T-cell (primary cell): ENCODE measurements at regions not wholly inside any gene's neighbourhood (a gene's known extent, or its start where the extent isn't known, plus 50 kb on each side); places are given as distances from the start of the nearest gene placed in this dataset.

ENCODE experiments used
- ATAC-seq, 4 experiments: fragments of 200-7000 bp in 3 of 4; fragments of 150-1000 bp in 1 of 4; cut with Tn5 transposase; replicated peaks in 1 of 4; 1 replicate in 3 of 4; 2 replicates in 1 of 4; pipeline ENCODE4 v1.10.0; 2021; ENCODE audit warnings: moderate library complexity in 3 of 4, mild to moderate bottlenecking in 2 of 4, moderate number of reproducible peaks in 1 of 4
- CTCF ChIA-PET, 2 donors: fragments of 300-600 bp; sonication (Branson Sonifier 250); formaldehyde crosslinking; loops; one replicate each; lab custom pipeline; 2022; ENCODE audit warnings: antibody characterized with exemption in 2 of 2; lab: Charles Lee
- POLR2A ChIA-PET, 2 donors: fragments of 300-600 bp; sonication (Branson Sonifier 250); formaldehyde crosslinking; loops; one replicate each; lab custom pipeline; 2022; ENCODE audit warnings: antibody characterized with exemption in 2 of 2; lab: Charles Lee
- DNase-seq, 35 experiments: peaks; one replicate each; pipeline versions ENCODE4 v3.0.0 to v3.0.0-alpha.2; 2013 to 2023
- H3K27ac ChIP-seq: one replicate; pipeline ENCODE4 v1.5.1; 2013; ENCODE audit warnings: low read length
- H3K27me3 ChIP-seq, 2 experiments: replicated peaks in 1 of 2; 1 replicate in 1 of 2; 2 replicates in 1 of 2; pipeline versions ENCODE4 v1.6.1 to v1.7.0; 2013; ENCODE audit warnings: low read length in 1 of 2, mixed read lengths in 1 of 2; ENCODE audit not compliant: control insufficient read depth in 2 of 2, insufficient read depth in 2 of 2; ENCODE audit errors: extremely low read depth in 1 of 2
- H3K36me3 ChIP-seq, 2 donors: 1 replicate in 1 of 2; 2 replicates in 1 of 2; pipeline versions ENCODE4 v1.6.1 to v1.7.0; 2013; ENCODE audit warnings: low read length in 1 of 2; ENCODE audit not compliant: control insufficient read depth in 2 of 2, insufficient read depth in 1 of 2; ENCODE audit errors: extremely low read depth in 1 of 2
- H3K4me1 ChIP-seq, 2 experiments: 1 replicate in 1 of 2; 2 replicates in 1 of 2; pipeline versions ENCODE4 v1.6.1 to v1.7.0; 2013; ENCODE audit warnings: low read length in 2 of 2, mixed read lengths in 1 of 2; ENCODE audit not compliant: insufficient read depth in 2 of 2, control insufficient read depth in 1 of 2; ENCODE audit errors: extremely low read depth in 1 of 2
- H3K4me3 ChIP-seq, 2 donors: 1 replicate in 1 of 2; 2 replicates in 1 of 2; pipeline versions ENCODE4 v1.5.1 to v1.7.0; 2013; ENCODE audit warnings: mild to moderate bottlenecking in 2 of 2, low read length in 1 of 2, moderate library complexity in 1 of 2; ENCODE audit not compliant: control insufficient read depth in 1 of 2; ENCODE audit errors: extremely low read depth in 1 of 2
- H3K9me3 ChIP-seq: 2 replicates; pipeline ENCODE4 v1.7.0; 2013
- H3K27ac Mint-ChIP-seq, 2 donors: one replicate each; pipeline ENCODE4 v1.8.0; 2020 to 2021; ENCODE audit warnings: mild to moderate bottlenecking in 2 of 2, mixed read lengths in 2 of 2
- H3K27me3 Mint-ChIP-seq, 2 donors: one replicate each; pipeline ENCODE4 v1.8.0; 2021 to 2022; ENCODE audit warnings: mixed read lengths in 2 of 2
- H3K36me3 Mint-ChIP-seq: one replicate; pipeline ENCODE4 v1.8.0; 2021; ENCODE audit warnings: mixed read lengths
- H3K4me1 Mint-ChIP-seq, 3 donors: one replicate each; pipeline ENCODE4 v1.8.0; 2020 to 2022; ENCODE audit warnings: mixed read lengths in 3 of 3, mild to moderate bottlenecking in 1 of 3
- H3K4me3 Mint-ChIP-seq, 3 donors: one replicate each; pipeline ENCODE4 v1.8.0; 2020 to 2022; ENCODE audit warnings: mild to moderate bottlenecking in 3 of 3, mixed read lengths in 3 of 3, moderate library complexity in 3 of 3
- H3K9me3 Mint-ChIP-seq, 3 donors: one replicate each; pipeline ENCODE4 v1.8.0; 2020 to 2022; ENCODE audit warnings: mixed read lengths in 3 of 3
- WGBS: methylation state at CpG from one replicate; pipeline ENCODE4 v1.1.5; 2013; ENCODE audit warnings: missing lambda C conversion rate; ENCODE audit not compliant: insufficient coverage; 5-methylcytosine and 5-hydroxymethylcytosine counted together

DNA sequence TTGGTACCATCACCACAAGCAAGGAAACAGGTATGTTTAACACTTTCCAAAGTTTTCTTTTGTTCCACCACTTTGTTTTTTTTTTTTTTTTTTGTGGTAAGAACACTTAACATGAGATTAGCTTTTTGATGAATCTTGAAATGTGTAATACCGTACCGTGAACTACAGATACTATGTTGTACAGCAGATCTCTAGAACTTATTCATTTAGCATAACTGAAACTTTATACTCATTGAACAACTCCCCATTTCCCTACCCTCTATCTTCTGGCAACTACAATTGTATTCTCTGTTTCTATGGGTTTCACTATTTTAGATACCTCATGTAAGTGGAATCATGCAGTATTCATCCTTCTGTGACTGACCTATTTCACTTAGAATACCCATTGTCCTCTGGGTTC lies 162.7 kb upstream of the ITGB1 start:
- Histone ChIP-seq H3K27me3 (no peaks in the 10 kb centered on the region), H3K9me3 (no peaks in the 10 kb centered on the region), H3K4me3 (no peak overlapping the region), H3K36me3 (no peaks in the 10 kb centered on the region), H3K4me1 (peaks cover 8 to 79% of the 10 kb centered on the region in 2 experiments), H3K27ac (peak overlapping the region; percentile 52)
- DNase-seq = no peak
- Mint-ChIP-seq H3K36me3 (no peaks in the 10 kb centered on the region), H3K4me1 (peaks cover 72 to 98% (median 91%) of the 10 kb centered on the region in 3 donors), H3K27me3 (no peaks in the 10 kb centered on the region), H3K27ac (peak overlapping the region; percentile 90 to 91), H3K9me3 (no peaks in the 10 kb centered on the region), H3K4me3 (no peak overlapping the region)
- CTCF ChIA-PET = interaction anchor here (0.6 to 1.3 kb wide), 5 partner anchors 13 to 154 kb away, joined by 3 to 5 read pairs (median 4); no protein-coding TSS in a partner anchor
- no CpG with 5 or more reads among the region's 2 CpGs for WGBS
- ATAC-seq = no peak
- POLR2A ChIA-PET = interaction anchor here (0.6 to 0.7 kb wide), 4 partner anchors 10 to 123 kb away, joined by 3 to 8 read pairs (median 3); no protein-coding TSS in a partner anchor

DNA sequence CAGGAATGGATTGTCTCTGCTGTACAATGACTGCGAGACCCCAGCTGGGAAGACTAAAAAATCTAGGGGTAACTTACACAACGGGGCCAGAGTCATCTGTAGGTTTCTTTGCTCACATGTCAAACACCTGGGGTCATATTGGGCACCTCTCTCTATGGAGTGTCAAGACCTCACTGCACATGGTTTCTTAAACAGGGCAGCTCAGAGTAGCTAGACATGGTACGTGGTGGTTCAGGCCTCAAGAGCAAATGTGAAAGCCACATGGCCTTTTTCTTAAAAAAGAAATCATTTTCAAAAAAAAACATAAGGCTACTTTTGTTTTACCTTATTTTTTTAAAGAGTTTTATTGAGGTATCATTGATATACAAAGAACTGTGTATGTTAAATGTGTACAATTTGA lies 162.2 kb upstream of the ITGB1 start:
- H3K27ac Mint-ChIP-seq = peak overlapping the region; percentile 90 to 91
- no peaks in the 10 kb centered on the region for H3K36me3 Mint-ChIP-seq
- ChIA-PET CTCF (interaction anchor here (0.5 to 1.3 kb wide), 5 partner anchors 13 to 788 kb away, joined by 3 to 5 read pairs (median 3); no protein-coding TSS in a partner anchor), POLR2A (interaction anchor here in 1 of 2 donors (0.6 to 1.1 kb wide), 2 partner anchors 12 to 54 kb away, joined by 6 to 7 read pairs; no protein-coding TSS in a partner anchor)
- peaks cover 68 to 98% (median 91%) of the 10 kb centered on the region in 3 donors for H3K4me1 Mint-ChIP-seq
- Histone ChIP-seq H3K4me1 (peaks cover 8 to 79% of the 10 kb centered on the region in 2 experiments), H3K9me3 (no peaks in the 10 kb centered on the region), H3K27ac (peak overlapping the region; percentile 52), H3K4me3 (no peak overlapping the region), H3K27me3 (no peaks in the 10 kb centered on the region), H3K36me3 (no peaks in the 10 kb centered on the region)
- DNase-seq (no peak), ATAC-seq (no peak)
- 100% methylated on average over 1 of the region's 3 CpGs for WGBS
- no peak overlapping the region for H3K4me3 Mint-ChIP-seq
- no peaks in the 10 kb centered on the region for H3K27me3 Mint-ChIP-seq
- no peaks in the 10 kb centered on the region for H3K9me3 Mint-ChIP-seq

DNA sequence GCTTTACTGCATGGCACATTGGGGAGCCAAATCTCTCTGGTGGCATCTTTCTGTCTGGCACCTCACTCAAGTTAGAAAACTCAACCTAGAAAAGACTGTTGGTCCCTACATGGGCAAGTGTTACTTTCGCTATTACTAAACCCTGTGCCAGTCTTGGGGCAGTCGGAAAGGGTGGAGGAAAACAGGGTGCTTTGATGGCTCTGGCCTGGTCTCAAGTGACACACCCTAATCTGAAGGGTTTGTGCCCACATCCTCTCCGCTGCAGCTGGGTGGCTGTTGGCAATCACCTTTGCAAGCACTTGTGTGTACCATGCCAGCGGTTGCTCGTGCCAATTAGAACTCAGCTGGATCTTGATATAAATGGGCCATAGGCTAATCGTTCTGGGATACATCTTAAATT lies 159.8 kb upstream of the ITGB1 start:
- Histone ChIP-seq H3K27me3 (no peaks in the 10 kb centered on the region), H3K4me1 (peaks cover 14 to 70% of the 10 kb centered on the region in 2 experiments), H3K9me3 (no peaks in the 10 kb centered on the region), H3K36me3 (no peaks in the 10 kb centered on the region), H3K27ac (peak overlapping the region; percentile 90), H3K4me3 (no peak overlapping the region)
- POLR2A ChIA-PET = interaction anchor here in 1 of 2 donors (0.7 kb wide), 1 partner anchor 21 kb away, joined by 4 read pairs; no protein-coding TSS in a partner anchor
- Mint-ChIP-seq H3K36me3 (no peaks in the 10 kb centered on the region), H3K27me3 (no peaks in the 10 kb centered on the region), H3K27ac (peak overlapping the region; percentile 93 to 100), H3K9me3 (no peaks in the 10 kb centered on the region), H3K4me1 (peaks cover 67 to 97% (median 91%) of the 10 kb centered on the region in 3 donors), H3K4me3 (peak overlapping the region; percentile 42 to 62 (median 55))
- WGBS = 38% methylated on average over 6 of the region's 6 CpGs
- peak; percentile 53 to 74 (median 68) for ATAC-seq
- DNase-seq = peak in 34 of 35 experiments; percentile 20 to 80 (median 50)
- CTCF ChIA-PET = no interaction called here

DNA sequence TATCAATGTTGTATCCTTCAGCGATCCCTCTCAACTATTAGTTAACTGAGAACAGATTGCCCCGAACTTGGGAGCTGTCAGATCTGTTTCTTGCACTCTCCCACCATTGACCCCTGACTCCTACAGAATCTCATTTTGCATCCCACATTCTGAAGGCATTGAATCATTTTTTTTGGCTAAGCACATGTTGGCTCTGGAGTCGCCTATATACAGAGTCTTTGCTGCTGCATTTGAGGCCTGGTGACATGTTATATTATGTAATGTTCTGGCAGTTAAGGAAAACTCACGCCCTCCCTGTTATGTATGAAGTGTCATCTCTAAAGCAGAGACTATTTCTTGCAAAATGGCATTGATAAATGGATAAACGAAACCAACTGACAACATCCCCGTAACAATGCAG lies 159.2 kb upstream of the ITGB1 start:
- H3K4me3 ChIP-seq = no peak overlapping the region
- no peaks in the 10 kb centered on the region for H3K36me3 Mint-ChIP-seq
- 100% methylated on average over 2 of the region's 6 CpGs for whole genome bisulfite sequencing
- ATAC-seq (no peak), DNase-seq (no peak)
- H3K27ac Mint-ChIP-seq = peak overlapping the region; percentile 93 to 100
- no peaks in the 10 kb centered on the region for H3K9me3 Mint-ChIP-seq
- CTCF ChIA-PET = interaction anchor here in 1 of 2 donors (0.6 to 1.7 kb wide), 3 partner anchors 14 to 35 kb away, joined by 3 to 8 read pairs (median 4); no protein-coding TSS in a partner anchor
- peak overlapping the region; percentile 42 to 62 (median 55) for H3K4me3 Mint-ChIP-seq
- H3K4me1 Mint-ChIP-seq = peaks cover 62 to 97% (median 91%) of the 10 kb centered on the region in 3 donors
- H3K27me3 ChIP-seq = no peaks in the 10 kb centered on the region
- peaks cover 14 to 70% of the 10 kb centered on the region in 2 experiments for H3K4me1 ChIP-seq
- POLR2A ChIA-PET = no interaction called here
- peak overlapping the region; percentile 90 for H3K27ac ChIP-seq
- no peaks in the 10 kb centered on the region for H3K27me3 Mint-ChIP-seq
- H3K36me3 ChIP-seq = no peaks in the 10 kb centered on the region
- no peaks in the 10 kb centered on the region for H3K9me3 ChIP-seq

DNA sequence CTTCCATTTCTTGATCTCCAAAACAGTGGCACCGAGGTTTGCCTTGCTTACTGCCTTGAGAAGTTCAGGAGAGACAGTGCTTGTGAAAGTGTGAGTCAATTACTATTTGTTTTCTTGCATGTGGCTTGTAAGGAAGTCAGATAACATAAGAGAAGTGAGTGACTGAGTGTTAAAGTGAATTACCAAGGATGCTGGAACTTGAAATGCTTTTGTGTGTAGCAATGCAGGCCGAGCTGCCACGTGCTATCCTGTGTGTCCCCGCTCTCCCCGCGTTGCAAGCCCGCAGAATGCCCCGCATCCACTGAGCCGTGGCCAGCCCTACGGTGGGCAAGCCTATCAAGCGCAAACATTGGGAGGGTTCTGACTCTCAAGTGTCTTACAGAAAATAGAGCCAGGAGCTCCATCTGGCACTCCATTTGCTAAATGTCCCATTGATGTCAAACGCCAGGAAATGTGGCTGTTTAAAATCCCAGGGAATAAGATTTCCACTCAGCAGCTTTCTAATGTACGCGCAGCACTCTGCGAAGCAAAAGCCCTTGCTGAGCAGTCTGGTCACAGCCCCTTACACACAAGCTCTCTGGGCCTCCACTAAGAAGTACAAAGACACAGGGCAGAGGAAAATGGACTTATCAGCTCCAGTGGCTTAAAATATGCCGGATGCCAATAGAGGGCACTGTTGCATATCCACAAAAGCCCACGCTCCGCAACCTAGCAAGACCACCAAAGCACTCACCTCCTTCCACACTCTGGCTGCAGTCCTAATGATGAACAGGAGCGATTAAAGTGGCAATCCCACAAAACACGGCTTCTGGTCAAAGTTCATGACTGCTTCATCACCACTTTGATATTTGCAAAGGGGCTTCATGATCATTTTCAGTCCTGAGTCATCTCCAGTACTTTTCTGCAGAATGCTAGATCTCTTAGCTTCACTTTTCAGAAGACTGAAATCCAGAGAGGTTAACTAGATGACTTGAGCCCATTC lies 158.0 kb upstream of the ITGB1 start:
- Mint-ChIP-seq H3K36me3 (no peaks in the 10 kb centered on the region), H3K27me3 (no peaks in the 10 kb centered on the region), H3K4me1 (peaks cover 56 to 96% (median 89%) of the 10 kb centered on the region in 3 donors), H3K4me3 (peak overlapping the region; percentile 45 to 76 (median 64)), H3K9me3 (no peaks in the 10 kb centered on the region), H3K27ac (peak overlapping the region; percentile 93 to 100)
- peak; percentile 24 to 48 (median 38) for ATAC-seq
- 73% methylated on average over 18 of the region's 20 CpGs for whole genome bisulfite sequencing
- peak overlapping the region; percentile 90 for H3K27ac ChIP-seq
- CTCF ChIA-PET = interaction anchor here (0.6 to 2.6 kb wide), 16 partner anchors 10 to 1523 kb away, joined by 3 to 9 read pairs (median 4); no protein-coding TSS in a partner anchor
- POLR2A ChIA-PET = interaction anchor here in 1 of 2 donors (1.3 to 2.7 kb wide), 3 partner anchors 10 to 38 kb away, joined by 3 to 11 read pairs (median 6); no protein-coding TSS in a partner anchor
- H3K4me3 ChIP-seq = peak overlapping the region in 1 of 2 donors; percentile 28
- peak in 4 of 35 experiments; percentile 29 to 70 (median 31) for DNase-seq
- H3K36me3 ChIP-seq = no peaks in the 10 kb centered on the region
- no peaks in the 10 kb centered on the region for H3K27me3 ChIP-seq
- H3K9me3 ChIP-seq = no peaks in the 10 kb centered on the region
- peaks cover 14 to 68% of the 10 kb centered on the region in 2 experiments for H3K4me1 ChIP-seq
